GM21528 (cell line): ENCODE measurements at regions not wholly inside any gene's neighbourhood (a gene's known extent, or its start where the extent isn't known, plus 50 kb on each side); places are given as distances from the start of the nearest gene placed in this dataset.
A peak's percentile ranks its signal among the peaks of the same experiment; 100 is the strongest.
"Not testable (repeated sequence)": the region's sequence is repeated elsewhere in the genome, so short reads cannot be mapped to it uniquely, and the experiment has no call there.

ENCODE experiments used
- ATAC-seq: cut with Tn5 transposase; IDR thresholded peaks from one replicate; pipeline ENCODE4 v1.9.1; 2021; ENCODE audit warnings: mild to moderate bottlenecking, moderate library complexity; ENCODE audit not compliant: unreplicated experiment, low FRiP score

DNA sequence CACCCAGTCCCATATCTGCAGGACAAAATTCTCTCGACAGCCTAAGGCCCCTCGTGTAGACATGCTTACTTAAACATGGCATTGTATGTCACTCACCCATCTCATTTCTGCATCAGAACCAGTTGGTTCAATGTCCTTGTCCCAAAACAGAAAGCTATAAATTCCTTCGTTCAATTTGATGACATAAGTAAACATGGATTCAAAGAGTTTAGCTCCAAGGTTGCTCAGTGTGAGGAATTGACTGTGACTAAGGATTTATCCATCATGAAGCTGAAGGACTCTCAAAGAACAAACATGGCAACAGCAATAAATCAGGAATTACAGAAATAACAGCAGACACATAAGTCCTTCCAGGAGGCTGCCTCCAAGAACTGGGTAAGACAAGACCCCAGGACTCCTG lies 237.2 kb downstream of the TOMM20 start:
- ATAC-seq = no peak

DNA sequence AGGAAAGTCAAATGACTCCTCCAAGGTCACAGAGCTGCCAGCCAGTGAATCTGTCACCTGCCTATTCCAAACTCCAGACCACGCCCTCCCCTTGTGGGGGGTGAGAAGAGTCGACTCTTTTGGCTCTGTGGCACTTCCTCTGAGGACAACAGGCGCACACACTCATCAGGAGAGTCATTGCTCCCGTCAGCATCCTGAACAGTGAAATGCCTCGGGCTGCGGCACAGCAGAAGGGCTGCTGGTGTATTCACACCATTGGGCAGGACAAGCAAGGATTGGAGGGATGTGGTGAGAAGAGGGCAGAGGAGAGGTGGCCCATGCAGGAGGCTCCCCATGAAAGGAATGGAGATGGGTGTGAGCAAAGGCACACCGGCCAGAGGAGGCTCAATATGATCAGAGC lies 239.0 kb downstream of the TOMM20 start:
- ATAC-seq = no peak

DNA sequence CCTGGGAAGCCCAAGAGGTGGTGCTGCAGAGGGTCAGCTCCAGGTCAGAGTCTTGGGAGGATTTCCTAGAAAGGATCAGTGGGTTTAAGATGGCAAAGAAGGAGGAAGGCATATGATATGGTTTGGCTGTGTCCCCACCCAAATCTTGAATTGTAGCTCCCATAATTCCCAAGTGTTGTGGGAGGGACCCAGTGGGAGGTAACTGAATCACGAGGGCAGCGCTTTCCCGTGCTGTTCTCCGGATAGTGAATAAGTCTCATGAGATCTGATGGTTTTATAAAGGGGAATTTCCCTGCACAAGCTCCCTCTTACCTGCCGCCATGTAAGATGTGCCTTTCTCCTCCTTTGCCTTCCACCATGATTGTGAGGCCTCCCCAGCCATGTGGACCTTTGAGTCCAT lies 240.4 kb downstream of the TOMM20 start:
- ATAC-seq = not testable (repeated sequence)

DNA sequence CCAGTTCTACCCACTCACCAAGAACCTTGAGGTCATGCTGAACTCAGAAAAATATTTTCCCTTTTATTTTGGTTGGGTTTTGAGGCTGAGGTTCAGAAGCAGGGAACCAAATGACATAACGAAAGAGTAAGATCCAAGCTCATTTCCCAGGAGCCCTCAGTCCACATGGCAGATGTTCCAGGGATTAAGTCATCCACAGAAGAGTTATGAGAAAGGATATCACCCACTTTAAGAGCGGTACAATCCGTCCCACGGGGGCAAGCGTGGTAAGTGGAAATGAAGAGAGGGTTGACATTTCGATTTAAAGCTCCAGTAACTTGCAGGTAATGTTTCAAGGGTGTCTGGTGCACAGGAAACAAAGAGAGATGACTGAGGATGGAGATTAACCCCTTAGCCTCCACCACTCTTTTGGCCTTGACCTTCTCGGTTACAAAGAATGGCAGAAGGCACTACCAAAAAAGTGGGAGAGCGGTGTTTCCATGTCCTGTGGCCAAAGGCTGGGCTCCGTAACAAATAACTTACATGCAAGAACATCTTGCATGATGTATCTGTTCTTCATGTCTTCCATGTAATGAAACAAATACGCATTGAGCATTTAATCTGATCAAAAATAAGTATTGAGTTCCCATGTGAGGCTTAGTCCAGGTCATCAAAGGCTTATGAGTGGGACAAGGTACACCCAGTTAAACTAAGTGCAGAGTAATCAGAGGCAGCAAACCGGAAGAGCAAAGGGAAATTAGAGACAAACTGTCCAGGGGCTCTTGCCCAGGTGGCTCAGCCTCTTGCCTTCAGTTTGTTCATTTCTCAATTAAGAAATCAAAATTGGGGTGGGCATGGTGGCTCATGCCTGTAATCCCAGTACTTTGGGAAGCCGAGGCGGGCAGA lies 241.4 kb downstream of the TOMM20 start:
- ATAC-seq = no peak

DNA sequence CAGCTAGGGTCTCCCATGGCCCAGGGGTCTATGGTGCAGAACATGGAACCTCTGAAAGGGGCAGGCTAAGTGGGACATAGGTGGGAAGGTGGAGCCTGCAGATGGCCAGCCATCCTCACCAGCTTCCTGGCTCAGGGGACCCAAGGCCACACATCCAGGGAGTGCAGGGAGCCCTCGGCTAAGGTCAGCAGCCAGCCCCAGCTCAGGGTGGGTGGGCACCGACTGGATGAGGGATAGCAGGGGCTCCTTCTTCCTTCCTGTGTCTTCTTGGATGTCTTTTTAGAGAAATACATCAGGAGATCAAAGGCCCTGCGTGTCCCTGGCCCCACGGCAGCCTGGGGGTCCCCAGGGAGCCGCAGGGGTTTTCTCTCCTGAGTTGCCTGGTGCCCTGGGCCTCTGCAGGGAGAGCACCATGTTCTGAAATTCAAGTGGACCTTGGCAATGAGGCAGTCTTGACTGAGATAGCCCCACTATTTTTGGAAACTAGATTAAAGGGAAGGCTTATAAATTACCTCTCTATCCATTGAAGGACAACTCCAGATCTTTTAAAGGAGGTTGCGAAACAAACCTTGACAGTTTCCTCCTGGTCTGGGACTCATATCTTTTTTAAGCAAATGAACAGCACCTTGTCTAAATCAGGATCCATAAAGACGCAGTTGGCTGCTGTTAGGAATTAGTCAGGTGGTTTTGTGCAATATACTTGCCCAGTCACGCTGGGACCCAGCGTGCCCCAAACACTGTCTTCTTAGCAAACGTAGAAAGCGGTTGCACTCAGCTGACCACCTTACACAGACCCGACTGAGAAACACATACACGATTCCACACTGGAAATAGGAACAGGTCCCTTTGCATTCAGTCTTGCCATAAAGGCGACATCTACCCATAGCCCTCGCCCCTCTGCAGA lies 242.3 kb downstream of the TOMM20 start:
- ATAC-seq = no peak

DNA sequence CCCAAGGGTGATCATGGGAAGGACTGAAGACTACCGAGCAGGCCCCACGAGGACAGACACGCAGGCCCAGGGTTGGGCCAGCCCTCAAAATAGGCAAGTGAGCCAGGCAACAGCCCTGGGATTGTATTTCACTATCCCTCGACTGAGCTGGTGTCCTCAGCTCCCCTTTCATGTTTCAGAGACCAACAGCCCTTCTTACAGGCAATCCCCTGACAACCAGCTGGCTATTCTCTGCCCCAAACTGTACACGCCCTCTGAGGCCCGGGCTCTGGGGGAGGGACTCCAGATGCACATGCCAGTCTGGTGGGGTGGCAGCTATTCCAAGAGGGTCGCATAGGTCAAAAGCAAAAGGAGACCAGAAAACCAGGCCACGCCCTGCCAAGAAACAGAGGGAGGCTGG lies 243.0 kb downstream of the TOMM20 start:
- no peak for ATAC-seq

DNA sequence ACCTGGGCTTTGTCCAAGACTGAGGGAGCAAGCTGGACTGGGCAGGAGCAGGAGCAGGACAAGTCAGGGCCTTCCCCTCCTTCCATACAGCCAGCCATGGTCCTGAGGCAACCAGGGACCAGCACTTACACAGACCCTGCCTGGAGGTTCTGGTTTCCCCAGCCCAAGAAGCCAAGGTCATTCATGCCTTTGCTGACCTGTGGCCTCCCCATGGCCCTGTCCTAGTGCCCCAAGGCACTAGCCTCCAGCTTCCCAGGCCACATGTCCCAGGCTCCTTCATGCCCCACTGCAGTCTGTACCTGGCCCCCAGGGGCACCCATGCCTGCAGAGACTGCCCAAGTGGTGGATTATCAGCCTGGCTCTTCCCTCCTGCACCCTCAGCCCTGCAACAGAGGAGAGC lies 243.9 kb downstream of the TOMM20 start:
- no peak for ATAC-seq

DNA sequence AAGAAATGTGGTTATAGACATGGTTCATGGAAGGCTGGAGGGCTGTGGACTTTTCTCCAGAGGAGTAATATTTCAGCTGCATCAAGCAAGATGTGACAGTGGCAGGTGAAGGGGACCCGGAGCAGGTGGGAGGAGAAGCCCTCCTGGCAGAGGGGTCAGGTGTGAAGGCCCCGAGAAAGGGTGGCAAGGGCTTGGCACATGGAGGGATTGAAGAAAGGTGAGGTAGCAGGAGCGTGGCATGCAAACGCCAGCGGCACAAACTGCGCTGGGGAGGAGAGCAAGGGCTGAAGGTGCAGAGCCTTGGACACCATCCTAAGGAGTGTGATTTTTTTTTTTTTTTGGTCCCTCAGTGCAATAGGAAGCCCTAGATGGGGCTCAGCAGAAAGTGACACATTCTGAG lies 244.6 kb downstream of the TOMM20 start:
- ATAC-seq = no peak

DNA sequence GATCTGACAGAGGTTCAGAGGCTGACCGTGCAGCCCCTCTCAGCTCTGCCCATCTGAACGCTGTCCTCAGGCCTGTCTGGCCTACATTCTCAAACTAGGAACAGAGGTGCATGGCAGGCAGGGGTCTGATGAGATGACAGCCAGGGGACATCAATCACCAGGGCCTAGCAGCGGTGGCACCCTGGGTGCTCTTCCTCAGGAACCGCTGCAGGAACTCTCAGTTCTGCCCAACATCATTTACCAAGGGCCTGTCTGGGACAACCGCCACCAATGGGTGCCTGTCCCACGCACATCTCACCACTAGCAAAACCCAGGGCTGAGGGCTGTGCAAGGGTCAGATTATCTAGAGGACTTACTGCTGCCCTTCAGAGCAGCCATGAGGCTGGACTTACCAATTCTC lies 245.7 kb downstream of the TOMM20 start:
- no peak for ATAC-seq

DNA sequence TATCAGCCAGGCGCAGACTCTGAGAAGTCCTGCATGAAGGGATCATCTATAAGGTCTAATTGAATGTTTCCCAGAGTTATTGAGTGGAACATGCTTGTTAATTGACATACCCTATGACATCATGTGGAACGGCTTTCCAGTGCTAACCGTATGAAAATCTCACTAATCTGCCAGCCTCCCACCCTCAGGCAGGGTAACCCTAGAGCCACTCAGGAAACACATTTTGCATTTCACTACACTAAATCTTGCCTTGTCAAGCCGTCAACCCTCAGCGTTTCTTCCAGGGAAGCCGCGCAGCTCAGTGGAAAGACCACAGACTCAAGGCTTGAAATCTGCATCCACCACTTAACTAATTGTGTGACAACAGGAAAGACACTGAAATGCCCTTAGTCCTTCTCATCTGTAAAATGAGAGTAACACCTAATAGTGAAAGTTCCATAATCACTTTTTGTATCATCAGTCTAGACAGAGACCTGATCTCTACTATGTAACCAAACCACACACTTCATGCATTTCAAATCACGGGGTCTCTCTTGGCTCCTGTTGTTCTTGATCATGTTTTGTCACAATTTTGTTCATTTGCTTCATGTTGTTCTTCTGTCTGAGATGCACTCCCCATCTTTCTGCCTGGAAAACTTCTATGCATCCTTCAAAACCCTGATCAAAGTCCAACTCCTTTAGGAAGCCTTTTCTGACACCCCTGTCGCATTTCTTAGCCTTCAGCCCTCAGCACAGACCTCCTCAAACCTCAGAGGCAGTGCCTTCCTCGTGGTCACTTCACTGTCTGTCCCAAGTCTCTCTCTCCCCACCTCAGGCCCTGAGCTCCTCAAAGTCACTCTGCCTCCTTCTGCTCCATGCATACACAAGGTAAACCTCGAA lies 246.5 kb downstream of the TOMM20 start:
- ATAC-seq = peak; percentile 88

DNA sequence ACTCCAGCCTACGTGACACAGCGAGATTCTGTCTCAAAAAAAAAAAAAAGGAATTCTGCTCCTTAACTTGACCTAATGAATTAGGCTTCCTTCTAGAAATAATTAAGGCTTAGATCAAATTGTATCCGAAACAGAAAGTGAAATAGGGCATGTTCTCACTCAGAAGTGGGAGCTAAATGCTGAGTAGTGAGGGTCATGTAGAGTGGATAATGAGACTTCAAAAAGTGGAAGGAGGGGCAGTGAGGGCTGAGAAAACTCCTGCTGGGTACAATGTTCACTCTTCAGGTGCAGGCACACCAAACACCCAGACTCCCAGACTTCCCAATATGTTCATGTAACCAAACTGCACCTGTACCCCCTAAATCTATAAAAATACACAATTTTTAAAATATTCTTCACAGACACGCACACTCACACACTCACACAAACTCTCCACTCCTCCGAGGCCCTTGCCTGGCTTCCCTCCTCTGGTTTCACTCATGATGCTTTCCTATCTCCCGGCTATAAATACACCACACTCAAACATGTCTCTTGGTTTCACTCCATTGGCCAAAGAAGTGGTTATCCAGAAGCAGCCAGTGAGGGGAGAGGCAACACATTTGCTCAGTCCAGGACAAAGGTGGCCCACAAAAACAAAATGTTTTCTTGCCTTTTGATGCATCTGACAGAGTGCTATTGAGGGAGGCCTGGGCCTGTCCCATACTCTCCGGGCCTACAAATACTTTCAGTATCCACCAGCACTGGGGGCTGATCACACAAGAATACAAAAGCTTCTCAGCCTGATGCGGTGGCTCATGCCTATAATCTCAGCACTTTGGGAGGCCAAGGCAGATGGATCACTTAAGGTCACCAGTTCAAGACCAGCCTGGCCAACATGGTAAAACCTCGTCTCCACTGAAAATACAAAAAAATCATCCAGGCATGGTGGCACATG lies 249.2 kb downstream of the TOMM20 start:
- no peak for ATAC-seq

DNA sequence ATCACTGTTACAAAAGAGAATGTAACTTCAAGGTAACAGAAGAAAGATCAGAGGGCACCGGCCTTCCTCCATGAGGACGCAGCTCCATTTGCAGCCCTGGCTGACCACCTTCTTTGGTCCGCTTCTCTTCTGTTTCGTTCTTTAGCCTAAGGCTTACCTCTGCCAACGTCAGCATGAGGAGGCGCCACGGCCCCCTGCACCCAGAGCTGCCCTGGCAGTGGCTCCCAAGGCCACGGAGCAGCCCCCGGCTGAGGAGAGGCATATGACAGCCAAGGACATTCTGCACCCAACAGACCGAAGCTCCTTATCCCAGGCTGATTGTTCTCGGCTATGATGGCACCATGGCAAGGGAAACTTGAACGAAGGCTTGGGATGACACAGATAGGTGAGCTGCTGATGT lies 250.3 kb downstream of the TOMM20 start:
- no peak for ATAC-seq

DNA sequence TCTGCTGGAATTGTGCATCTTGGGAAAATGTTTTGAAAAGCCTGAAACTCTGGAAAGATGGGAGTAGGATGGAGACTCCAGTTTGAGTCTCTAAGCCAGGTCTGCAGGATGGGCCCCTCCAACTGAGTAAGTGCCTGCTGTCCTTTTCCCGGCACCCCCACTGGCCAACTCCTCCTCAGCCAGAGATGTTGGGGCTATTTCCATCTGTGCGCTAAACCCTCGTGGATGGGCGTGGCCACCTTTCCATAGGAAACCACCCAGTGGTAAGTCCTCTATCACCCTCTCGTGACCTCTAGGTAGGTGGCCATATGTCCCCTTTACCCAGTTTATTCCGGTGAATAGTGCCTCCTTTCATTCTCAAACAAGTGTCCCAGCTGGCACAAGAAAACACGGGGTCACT lies 250.9 kb downstream of the TOMM20 start:
- ATAC-seq = no peak

DNA sequence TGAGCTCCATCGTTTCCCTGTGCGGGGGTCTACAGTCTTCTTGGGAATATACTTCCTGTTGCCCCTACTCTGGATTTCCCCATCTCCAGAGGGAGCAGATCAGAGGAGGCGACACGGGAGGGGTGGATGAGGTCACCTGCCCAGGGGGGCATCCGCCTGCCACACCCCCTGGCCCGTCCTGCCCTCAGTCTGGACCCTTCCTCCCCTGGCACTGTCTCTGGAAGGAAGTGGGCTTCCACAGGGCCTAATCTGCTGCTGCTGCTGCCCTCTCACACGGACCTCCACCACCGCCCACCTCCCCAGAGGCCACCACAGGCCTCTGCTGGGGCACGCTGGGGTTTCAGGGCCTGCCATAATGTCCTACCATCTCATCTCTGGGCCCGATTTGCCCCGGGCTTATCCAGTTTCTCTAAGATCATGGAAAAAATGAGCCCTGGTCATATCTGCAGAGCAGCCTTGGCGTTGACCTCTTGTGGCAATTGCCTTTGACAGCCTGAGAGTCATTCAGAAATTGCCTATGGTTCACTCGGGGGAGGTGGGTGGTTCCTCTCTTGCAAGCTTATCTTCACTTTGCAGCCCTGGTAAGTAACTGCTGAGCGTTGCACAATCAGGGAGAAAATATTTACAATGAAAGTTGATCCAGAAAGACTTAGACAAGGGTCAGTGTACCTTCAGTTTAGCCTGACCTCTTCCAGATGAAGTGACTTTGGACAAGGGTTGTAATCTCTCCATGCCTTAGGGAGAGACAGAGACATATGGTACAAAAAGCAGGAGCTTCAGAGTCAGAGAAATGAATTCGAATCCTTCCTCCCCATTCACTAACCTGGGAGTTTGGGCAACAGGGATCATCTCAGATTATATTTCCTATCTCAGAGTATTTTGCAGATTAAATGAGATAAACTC lies 252.4 kb downstream of the TOMM20 start:
- ATAC-seq = no peak

DNA sequence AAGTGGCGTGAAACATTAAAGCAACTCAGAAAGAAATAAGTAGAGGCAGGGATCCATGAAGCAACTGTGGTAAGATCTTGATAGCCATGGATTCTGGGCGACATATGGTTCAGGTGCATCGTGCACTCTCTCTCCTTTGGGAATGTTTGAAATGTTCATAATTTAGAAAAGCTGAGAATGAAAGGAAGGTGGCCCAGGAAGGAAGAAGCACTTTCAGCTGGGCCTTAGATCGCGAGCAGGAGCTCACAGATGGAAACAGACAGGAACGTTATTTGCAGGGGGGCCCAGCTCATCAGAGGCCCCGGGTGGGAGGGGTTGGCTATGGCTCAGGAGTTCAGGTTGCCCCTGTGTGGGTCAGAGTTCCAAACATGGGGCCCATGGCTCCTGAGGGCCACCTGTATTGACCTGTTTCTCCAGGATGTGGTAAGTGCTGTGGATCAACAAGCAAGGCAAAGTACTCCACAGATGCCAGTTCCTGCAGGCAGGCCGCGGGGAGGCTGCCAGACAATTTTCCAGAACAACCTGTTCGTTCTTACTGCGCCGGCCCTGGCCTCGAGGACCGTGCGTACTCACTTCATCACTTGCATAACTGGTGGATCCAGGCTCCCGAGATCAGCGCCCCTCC lies 253.2 kb downstream of the TOMM20 start:
- no peak for ATAC-seq

DNA sequence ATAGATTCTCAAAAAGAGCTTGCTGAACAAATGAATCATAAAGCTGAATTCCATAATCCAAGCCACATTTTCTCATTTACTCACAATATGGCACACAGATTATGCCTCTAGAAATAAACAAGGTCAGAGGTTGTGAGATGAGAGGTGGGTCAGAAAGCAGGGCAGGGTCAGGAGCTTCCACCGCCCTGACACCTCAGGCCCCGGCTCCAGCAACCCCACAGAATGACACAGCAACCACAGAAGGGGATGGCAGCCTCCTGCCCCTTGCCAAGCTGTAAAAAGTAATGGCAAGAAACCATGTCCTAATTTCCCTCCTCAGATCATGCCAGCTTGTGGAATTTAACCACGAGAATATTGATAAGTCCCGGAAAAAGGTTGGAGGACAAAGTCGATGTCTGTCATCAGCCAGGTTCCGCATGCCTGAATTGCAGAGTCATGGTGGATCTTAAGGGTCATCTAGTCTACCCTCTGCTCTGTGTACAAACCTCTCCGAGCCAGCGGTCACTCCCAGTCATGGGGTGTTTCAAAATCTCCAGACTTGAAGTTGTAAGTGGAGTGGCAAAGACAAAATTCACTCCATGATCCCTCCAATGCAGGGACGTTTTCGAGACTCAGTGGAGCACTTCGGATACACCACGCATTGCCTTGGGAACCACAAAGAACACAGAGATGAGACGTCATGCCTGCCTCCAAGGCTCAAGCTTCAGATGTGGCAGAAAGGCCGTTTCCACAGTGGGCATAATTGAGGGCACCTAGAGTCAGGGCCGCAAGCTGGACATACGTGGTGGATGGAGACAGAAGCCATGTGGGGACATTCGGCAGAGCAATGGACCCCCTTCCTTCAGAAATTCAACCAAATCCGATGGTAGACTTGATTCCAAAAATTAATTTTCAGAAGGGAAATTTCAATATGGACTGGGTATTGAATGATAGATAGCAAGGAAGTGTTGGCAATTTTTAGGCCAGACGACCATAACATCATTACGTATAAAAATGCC lies 254.0 kb downstream of the TOMM20 start:
- ATAC-seq = no peak

DNA sequence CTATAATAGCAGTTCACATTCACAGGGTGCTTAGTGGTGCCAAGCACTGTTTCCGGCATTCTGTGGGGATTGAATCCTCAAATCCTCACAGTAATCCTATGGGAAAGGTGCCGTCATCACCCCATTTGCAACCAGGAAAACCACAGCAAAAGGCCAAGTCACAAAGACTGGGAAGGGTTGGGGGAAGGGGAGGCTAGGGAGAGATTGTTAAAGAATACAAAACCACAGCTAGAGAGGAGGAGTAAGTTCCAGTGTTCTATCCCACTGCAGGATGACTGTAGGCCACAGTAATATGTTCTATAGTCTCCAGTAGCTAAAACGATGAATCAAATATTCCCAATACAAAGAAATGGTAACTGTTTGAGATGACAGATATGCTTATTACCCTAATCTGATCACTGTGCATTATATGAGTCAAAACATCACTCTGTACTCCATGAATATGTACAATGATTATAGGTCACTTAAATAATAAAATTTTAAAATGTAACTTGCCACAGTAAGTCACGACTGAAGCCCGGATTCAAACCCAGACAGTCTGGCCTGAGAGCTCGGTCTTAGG lies 256.8 kb downstream of the TOMM20 start:
- no peak for ATAC-seq
